ENCODE measurements at regions not wholly inside any gene's neighbourhood (a gene's known extent, or its start where the extent isn't known, plus 50 kb on each side); places are given as distances from the start of the nearest gene placed in this dataset.

GRCh38 chr20:21577551-21577950 is 63.7 kb upstream of the NKX2-2 start:
- no peak for TF ChIP-seq POLR2A (IDR thresholded peaks at IDR 0.05; ENCODE audit: low read depth, low read length)
- no peak for TF ChIP-seq POLR2AphosphoS5 (IDR thresholded peaks at IDR 0.05; ENCODE audit: low read depth, low read length)
- TF ChIP-seq TAF1 (IDR thresholded peaks at IDR 0.05; ENCODE audit: low read depth, low read length): no peak

Data from GM12891 (cell line).